ENCODE measurements at regions not wholly inside any gene's neighbourhood (a gene's known extent, or its start where the extent isn't known, plus 50 kb on each side); places are given as distances from the start of the nearest gene placed in this dataset.

GRCh38 chr2:13536941-13537340 lies 820.2 kb downstream of the TRIB2 start:
- ChIA-PET CTCF (no interaction called here), POLR2A (no interaction called here)
- no peak overlapping the region for H3K27ac Mint-ChIP-seq
- no peak for TF ChIP-seq ZNF671 (CRISPR knock-in tag; IDR thresholded peaks at IDR 0.05)
- no peak for TF ChIP-seq ZNF138 (CRISPR knock-in tag; conservative IDR thresholded peaks at IDR 0.05)
- no peak for TF ChIP-seq IRF1 (CRISPR knock-in tag; IDR thresholded peaks at IDR 0.05)
- TF ChIP-seq, protein P1, sequence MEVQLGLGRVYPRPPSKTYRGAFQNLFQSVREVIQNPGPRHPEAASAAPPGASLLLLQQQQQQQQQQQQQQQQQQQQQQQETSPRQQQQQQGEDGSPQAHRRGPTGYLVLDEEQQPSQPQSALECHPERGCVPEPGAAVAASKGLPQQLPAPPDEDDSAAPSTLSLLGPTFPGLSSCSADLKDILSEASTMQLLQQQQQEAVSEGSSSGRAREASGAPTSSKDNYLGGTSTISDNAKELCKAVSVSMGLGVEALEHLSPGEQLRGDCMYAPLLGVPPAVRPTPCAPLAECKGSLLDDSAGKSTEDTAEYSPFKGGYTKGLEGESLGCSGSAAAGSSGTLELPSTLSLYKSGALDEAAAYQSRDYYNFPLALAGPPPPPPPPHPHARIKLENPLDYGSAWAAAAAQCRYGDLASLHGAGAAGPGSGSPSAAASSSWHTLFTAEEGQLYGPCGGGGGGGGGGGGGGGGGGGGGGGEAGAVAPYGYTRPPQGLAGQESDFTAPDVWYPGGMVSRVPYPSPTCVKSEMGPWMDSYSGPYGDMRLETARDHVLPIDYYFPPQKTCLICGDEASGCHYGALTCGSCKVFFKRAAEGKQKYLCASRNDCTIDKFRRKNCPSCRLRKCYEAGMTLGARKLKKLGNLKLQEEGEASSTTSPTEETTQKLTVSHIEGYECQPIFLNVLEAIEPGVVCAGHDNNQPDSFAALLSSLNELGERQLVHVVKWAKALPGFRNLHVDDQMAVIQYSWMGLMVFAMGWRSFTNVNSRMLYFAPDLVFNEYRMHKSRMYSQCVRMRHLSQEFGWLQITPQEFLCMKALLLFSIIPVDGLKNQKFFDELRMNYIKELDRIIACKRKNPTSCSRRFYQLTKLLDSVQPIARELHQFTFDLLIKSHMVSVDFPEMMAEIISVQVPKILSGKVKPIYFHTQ (CRISPR knock-in tag; IDR thresholded peaks at IDR 0.05) = no peak
- no peak for TF ChIP-seq NFATC4 (CRISPR knock-in tag; IDR thresholded peaks at IDR 0.05)
- TF ChIP-seq ZNF232 (CRISPR knock-in tag; IDR thresholded peaks at IDR 0.05) = no peak
- TF ChIP-seq SOX15 (CRISPR knock-in tag; IDR thresholded peaks at IDR 0.05) = no peak
- TF ChIP-seq, protein P2, sequence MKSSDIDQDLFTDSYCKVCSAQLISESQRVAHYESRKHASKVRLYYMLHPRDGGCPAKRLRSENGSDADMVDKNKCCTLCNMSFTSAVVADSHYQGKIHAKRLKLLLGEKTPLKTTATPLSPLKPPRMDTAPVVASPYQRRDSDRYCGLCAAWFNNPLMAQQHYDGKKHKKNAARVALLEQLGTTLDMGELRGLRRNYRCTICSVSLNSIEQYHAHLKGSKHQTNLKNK (CRISPR knock-in tag; IDR thresholded peaks at IDR 0.05) = no peak
- TF ChIP-seq PRDM15 (CRISPR knock-in tag; IDR thresholded peaks at IDR 0.05) = no peak
- TF ChIP-seq ZNF512 (CRISPR knock-in tag; IDR thresholded peaks at IDR 0.05; ENCODE audit: borderline replicate concordance) = no peak
- TF ChIP-seq NR1H2 (CRISPR knock-in tag; IDR thresholded peaks at IDR 0.05) = no peak
- H3K4me3 Mint-ChIP-seq = no peak overlapping the region
- peaks cover 10% of the 10 kb centered on the region; the same call in 1 of the 2 replicates for H3K27me3 Mint-ChIP-seq (ENCODE audit: low read depth)
- peaks cover 5% of the 10 kb centered on the region for H3K4me1 Mint-ChIP-seq
- no peak for DNase-seq (ENCODE audit: low spot score)
- H3K36me3 Mint-ChIP-seq = no peaks in the 10 kb centered on the region
- 0 out of 2 replicates have a peak, but pooled peaks cover 3% of the 10 kb centered on the region for H3K9me3 Mint-ChIP-seq
- ATAC-seq = no peak

DNA sequence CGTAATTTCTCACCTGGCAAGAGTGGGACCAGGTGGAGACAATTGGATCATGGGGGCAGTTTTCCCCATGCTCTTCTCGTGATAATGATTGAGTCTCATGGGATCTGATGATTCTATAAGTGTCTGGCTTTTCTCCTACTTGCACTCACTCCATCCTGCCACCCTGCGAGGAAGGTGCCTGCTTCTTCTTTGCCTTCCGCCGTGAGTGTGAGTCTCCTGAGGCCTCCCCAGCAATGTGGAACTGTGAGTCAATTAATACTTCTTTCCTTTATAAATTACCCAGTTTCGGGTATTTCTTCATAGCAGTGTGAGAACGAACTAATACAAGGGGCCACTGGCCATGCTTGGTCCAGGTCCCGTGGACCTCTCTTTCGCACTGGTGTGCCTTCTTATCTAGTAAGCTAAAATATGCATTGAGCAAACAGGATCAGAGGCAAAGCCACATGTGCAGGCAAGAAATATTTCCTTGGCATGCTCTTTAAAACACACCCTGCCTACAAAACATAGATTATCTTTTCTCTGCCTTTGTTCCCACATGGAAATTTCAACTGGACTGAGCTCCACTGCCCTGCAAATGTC lies 821.1 kb downstream of the TRIB2 start:
- ATAC-seq (no peak), DNase-seq (ENCODE audit: low spot score) (no peak)
- H3K4me3 Mint-ChIP-seq = no peak overlapping the region
- no peaks in the 10 kb centered on the region for H3K36me3 Mint-ChIP-seq
- ChIA-PET POLR2A (no interaction called here), CTCF (no interaction called here)
- no peaks in the 10 kb centered on the region for H3K9me3 Mint-ChIP-seq
- peaks cover 10% of the 10 kb centered on the region; the same call in 1 of the 2 replicates for H3K27me3 Mint-ChIP-seq (ENCODE audit: low read depth)
- H3K27ac Mint-ChIP-seq = no peak overlapping the region
- peaks cover 4% of the 10 kb centered on the region for H3K4me1 Mint-ChIP-seq
- TF ChIP-seq IRF1 (CRISPR knock-in tag; IDR thresholded peaks at IDR 0.05) (no peak), ZNF671 (CRISPR knock-in tag; IDR thresholded peaks at IDR 0.05) (no peak), ZBTB21 (CRISPR knock-in tag; IDR thresholded peaks at IDR 0.05; ENCODE audit: borderline replicate concordance) (no peak), STAT6 (CRISPR knock-in tag; conservative IDR thresholded peaks at IDR 0.05; ENCODE audit: low read depth) (no peak), IRF2 (CRISPR knock-in tag; IDR thresholded peaks at IDR 0.05; ENCODE audit: borderline replicate concordance, low read depth) (no peak), SMAD4 (CRISPR knock-in tag; IDR thresholded peaks at IDR 0.05) (no peak), GTF2I (CRISPR knock-in tag; conservative IDR thresholded peaks at IDR 0.05) (no peak), JAZF1 (CRISPR knock-in tag; IDR thresholded peaks at IDR 0.05) (no peak)
- TF ChIP-seq, protein P3, sequence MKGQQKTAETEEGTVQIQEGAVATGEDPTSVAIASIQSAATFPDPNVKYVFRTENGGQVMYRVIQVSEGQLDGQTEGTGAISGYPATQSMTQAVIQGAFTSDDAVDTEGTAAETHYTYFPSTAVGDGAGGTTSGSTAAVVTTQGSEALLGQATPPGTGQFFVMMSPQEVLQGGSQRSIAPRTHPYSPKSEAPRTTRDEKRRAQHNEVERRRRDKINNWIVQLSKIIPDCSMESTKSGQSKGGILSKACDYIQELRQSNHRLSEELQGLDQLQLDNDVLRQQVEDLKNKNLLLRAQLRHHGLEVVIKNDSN (CRISPR knock-in tag; IDR thresholded peaks at IDR 0.05) = no peak
- TF ChIP-seq, protein P4, sequence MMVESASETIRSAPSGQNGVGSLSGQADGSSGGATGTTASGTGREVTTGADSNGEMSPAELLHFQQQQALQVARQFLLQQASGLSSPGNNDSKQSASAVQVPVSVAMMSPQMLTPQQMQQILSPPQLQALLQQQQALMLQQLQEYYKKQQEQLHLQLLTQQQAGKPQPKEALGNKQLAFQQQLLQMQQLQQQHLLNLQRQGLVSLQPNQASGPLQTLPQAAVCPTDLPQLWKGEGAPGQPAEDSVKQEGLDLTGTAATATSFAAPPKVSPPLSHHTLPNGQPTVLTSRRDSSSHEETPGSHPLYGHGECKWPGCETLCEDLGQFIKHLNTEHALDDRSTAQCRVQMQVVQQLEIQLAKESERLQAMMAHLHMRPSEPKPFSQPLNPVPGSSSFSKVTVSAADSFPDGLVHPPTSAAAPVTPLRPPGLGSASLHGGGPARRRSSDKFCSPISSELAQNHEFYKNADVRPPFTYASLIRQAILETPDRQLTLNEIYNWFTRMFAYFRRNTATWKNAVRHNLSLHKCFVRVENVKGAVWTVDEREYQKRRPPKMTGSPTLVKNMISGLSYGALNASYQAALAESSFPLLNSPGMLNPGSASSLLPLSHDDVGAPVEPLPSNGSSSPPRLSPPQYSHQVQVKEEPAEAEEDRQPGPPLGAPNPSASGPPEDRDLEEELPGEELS (CRISPR knock-in tag; IDR thresholded peaks at IDR 0.05) = no peak

Measured in WTC11 (cell line).